Colonic mucosa (tissue), 4 donors: ENCODE measurements at regions not wholly inside any gene's neighbourhood (a gene's known extent, or its start where the extent isn't known, plus 50 kb on each side); places are given as distances from the start of the nearest gene placed in this dataset.

ENCODE experiments used
- DNase-seq: peaks from one replicate; pipeline ENCODE4 v3.0.0-alpha.2; 2020
- H3K27ac ChIP-seq: fragments of 200-600 bp; one replicate; pipeline ENCODE4 v1.8.0; 2021
- H3K27me3 ChIP-seq: fragments of 200-600 bp; one replicate; pipeline ENCODE4 v1.8.0; 2021
- H3K36me3 ChIP-seq: fragments of 200-600 bp; one replicate; pipeline ENCODE4 v1.8.0; 2021
- H3K4me1 ChIP-seq: fragments of 200-600 bp; one replicate; pipeline ENCODE4 v1.8.0; 2021; ENCODE audit warnings: mild to moderate bottlenecking
- H3K4me3 ChIP-seq: fragments of 200-600 bp; one replicate; pipeline ENCODE4 v1.8.0; 2021
- H3K9ac ChIP-seq, 2 donors: one replicate each; pipeline ENCODE4 v1.7.0; 2013; ENCODE audit warnings: control low read depth in 2 of 2, low read depth in 2 of 2, low read length in 2 of 2
- H3K9me3 ChIP-seq: fragments of 200-600 bp; one replicate; pipeline ENCODE4 v1.8.0; 2021
- CTCF ChIP-seq: fragments of 200-600 bp; IDR thresholded peaks from one replicate; pipeline ENCODE4 v1.8.0; 2022; ENCODE audit warnings: antibody characterized with exemption, mild to moderate bottlenecking
- intact Hi-C: fragments of 100-400 bp; cut with DNase I; formaldehyde crosslinking; loops from one replicate; pipeline ENCODE4 v1.14.1; 2022
- donor health status: healthy.
- donor health status: DM: no; HTN: no; CAD: no.
- donor health status: DM: no; HTN: no; CAD: no.

- intact Hi-C loops: no loop called here
- no peak overlapping the region for H3K4me3 ChIP-seq
Observed at GRCh38 chr1:187641907-187642306, 813.2 kb downstream of the PLA2G4A start.

GRCh38 chr1:187645651-187646050, 816.9 kb downstream of the PLA2G4A start:
- Histone ChIP-seq H3K27me3 (no peaks in the 10 kb centered on the region), H3K27ac (no peak overlapping the region), H3K9ac (no peak overlapping the region), H3K9me3 (no peaks in the 10 kb centered on the region), H3K4me3 (no peak overlapping the region), H3K36me3 (no peaks in the 10 kb centered on the region), H3K4me1 (no peaks in the 10 kb centered on the region)
- intact Hi-C loops: no loop called here
- no peak for TF ChIP-seq CTCF
- DNase-seq: no peak

More at GRCh38 chr1:187641907-187642306, 813.2 kb downstream of the PLA2G4A start:
- Histone ChIP-seq H3K27me3 (no peaks in the 10 kb centered on the region), H3K36me3 (no peaks in the 10 kb centered on the region), H3K9ac (no peak overlapping the region), H3K4me1 (no peaks in the 10 kb centered on the region), H3K27ac (no peak overlapping the region), H3K9me3 (no peaks in the 10 kb centered on the region)
- TF ChIP-seq CTCF: no peak
- no peak for DNase-seq

DNA sequence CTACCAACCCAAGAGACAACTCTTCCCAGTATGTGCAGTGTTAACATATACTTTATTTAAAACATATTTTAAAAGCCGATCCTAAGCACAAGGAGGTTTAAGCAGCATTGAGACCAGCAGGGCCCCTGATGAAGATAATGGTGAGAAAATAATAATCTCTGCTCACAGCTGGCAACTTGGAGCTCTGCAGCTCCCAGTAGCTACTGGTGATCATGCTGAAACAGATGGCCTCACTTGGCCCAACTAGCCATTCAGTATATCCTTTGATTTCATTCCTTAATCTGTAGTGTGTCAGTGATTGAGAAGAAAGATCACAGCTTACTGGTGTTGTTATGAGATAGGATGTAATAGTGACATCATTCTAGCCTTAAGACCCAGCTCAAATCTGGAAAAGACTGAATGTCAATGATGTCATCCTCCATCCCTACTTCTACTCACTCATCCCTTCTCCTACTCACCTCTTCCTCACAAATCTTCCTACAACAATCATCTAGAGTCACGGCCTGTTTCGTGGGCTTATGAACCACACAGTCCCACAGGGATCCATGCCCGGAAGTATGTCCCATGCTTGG, 817.9 kb downstream of the PLA2G4A start:
- Histone ChIP-seq H3K4me3 (no peak overlapping the region), H3K27me3 (no peaks in the 10 kb centered on the region), H3K4me1 (no peaks in the 10 kb centered on the region), H3K36me3 (no peaks in the 10 kb centered on the region), H3K27ac (no peak overlapping the region), H3K9ac (no peak overlapping the region), H3K9me3 (no peaks in the 10 kb centered on the region)
- intact Hi-C loops: no loop called here
- TF ChIP-seq CTCF: no peak
- DNase-seq: no peak

DNA sequence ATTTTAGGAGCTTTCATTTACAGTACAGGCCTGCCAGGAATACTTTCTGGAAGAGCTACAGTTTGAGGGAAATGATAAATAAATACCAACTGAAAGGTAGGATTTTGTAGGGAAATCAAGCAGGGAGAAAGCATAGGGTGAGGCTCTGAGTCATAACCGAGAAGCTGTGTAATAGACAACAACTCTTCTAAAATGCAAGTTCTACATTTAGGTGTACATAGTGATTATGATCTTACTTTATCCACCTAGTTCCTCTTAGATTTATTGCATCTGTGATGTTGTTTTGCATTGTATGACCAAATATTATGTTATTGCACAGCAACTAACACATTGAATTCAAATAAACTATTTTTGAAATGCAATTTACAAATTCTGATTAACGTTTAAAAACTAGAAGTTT, 819.3 kb downstream of the PLA2G4A start:
- H3K4me3 ChIP-seq: no peak overlapping the region
- H3K9me3 ChIP-seq: no peaks in the 10 kb centered on the region
- DNase-seq: no peak
- no peak for TF ChIP-seq CTCF
- no peak overlapping the region for H3K27ac ChIP-seq
- intact Hi-C loops: no loop called here
- H3K36me3 ChIP-seq: no peaks in the 10 kb centered on the region
- no peaks in the 10 kb centered on the region for H3K27me3 ChIP-seq
- H3K4me1 ChIP-seq: no peaks in the 10 kb centered on the region
- H3K9ac ChIP-seq: no peak overlapping the region

DNA sequence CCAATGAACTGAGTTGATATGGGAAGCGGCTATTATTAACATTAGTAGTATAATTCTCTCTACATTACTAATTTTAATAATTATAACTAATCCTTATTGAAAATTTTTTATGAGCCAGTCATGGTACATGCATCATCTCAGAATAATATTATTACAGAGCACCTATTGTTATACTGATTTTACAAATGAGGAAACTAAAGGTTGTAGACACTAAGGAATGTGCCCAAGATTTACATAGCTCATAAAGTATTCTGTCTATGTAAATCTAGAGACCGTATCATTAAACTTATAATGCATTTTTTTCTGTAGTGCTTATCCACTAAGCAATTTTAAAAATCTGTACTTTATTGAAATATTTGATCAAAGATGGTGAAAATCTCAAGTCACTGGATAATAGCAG, 825.9 kb downstream of the PLA2G4A start:
- Histone ChIP-seq H3K36me3 (no peaks in the 10 kb centered on the region), H3K4me3 (no peak overlapping the region), H3K9ac (no peak overlapping the region), H3K27me3 (no peaks in the 10 kb centered on the region), H3K4me1 (no peaks in the 10 kb centered on the region), H3K27ac (no peak overlapping the region), H3K9me3 (no peaks in the 10 kb centered on the region)
- TF ChIP-seq CTCF: no peak
- intact Hi-C loops: no loop called here
- no peak for DNase-seq

GRCh38 chr1:187655104-187655503, 826.4 kb downstream of the PLA2G4A start:
- no peaks in the 10 kb centered on the region for H3K27me3 ChIP-seq

More at GRCh38 chr1:187655104-187655503, 826.4 kb downstream of the PLA2G4A start:
- H3K4me3 ChIP-seq: no peak overlapping the region
- intact Hi-C loops: no loop called here
- no peak for DNase-seq
- no peaks in the 10 kb centered on the region for H3K36me3 ChIP-seq
- no peaks in the 10 kb centered on the region for H3K4me1 ChIP-seq
- no peak for TF ChIP-seq CTCF
- H3K9ac ChIP-seq: no peak overlapping the region
- no peaks in the 10 kb centered on the region for H3K9me3 ChIP-seq
- no peak overlapping the region for H3K27ac ChIP-seq
